ENCODE measurements at regions not wholly inside any gene's neighbourhood (a gene's known extent, or its start where the extent isn't known, plus 50 kb on each side); places are given as distances from the start of the nearest gene placed in this dataset.

- no peak for DNase-seq (ENCODE audit: low spot score)
Observed at GRCh38 chr16:86165479-86165878, 266.5 kb downstream of the IRF8 start.

GRCh38 chr16:86166414-86166813 lies 267.5 kb downstream of the IRF8 start:
- no peak for DNase-seq (ENCODE audit: low spot score)
- H3K36me3 ChIP-seq (ENCODE audit: low read depth) = no peaks in the 10 kb centered on the region
- TF ChIP-seq CTCF (IDR thresholded peaks at IDR 0.05; ENCODE audit: poor library complexity, severe bottlenecking) = no peak
- no peak overlapping the region for H3K4me3 ChIP-seq (ENCODE audit: severe bottlenecking)
- no peak overlapping the region for H3K27ac ChIP-seq (ENCODE audit: poor library complexity, severe bottlenecking)
- no peaks in the 10 kb centered on the region for H3K9me3 ChIP-seq (ENCODE audit: severe bottlenecking)
- ATAC-seq (ENCODE audit: low read depth) = no peak
- peaks cover 9% of the 10 kb centered on the region for H3K27me3 ChIP-seq (ENCODE audit: insufficient read depth, poor library complexity, severe bottlenecking)
- no peaks in the 10 kb centered on the region for H3K4me1 ChIP-seq (ENCODE audit: insufficient read depth, poor library complexity, severe bottlenecking)

More at GRCh38 chr16:86165479-86165878, 266.5 kb downstream of the IRF8 start:
- Histone ChIP-seq H3K9me3 (ENCODE audit: severe bottlenecking) (no peaks in the 10 kb centered on the region), H3K4me3 (ENCODE audit: severe bottlenecking) (no peak overlapping the region), H3K36me3 (ENCODE audit: low read depth) (no peaks in the 10 kb centered on the region), H3K27ac (ENCODE audit: poor library complexity, severe bottlenecking) (no peak overlapping the region), H3K4me1 (ENCODE audit: insufficient read depth, poor library complexity, severe bottlenecking) (no peaks in the 10 kb centered on the region), H3K27me3 (ENCODE audit: insufficient read depth, poor library complexity, severe bottlenecking) (peaks cover 13% of the 10 kb centered on the region)
- no peak for TF ChIP-seq CTCF (IDR thresholded peaks at IDR 0.05; ENCODE audit: poor library complexity, severe bottlenecking)
- no peak for ATAC-seq (ENCODE audit: low read depth)

GRCh38 chr16:86167061-86167460 lies 268.1 kb downstream of the IRF8 start:
- H3K4me1 ChIP-seq (ENCODE audit: insufficient read depth, poor library complexity, severe bottlenecking) = no peaks in the 10 kb centered on the region
- TF ChIP-seq CTCF (IDR thresholded peaks at IDR 0.05; ENCODE audit: poor library complexity, severe bottlenecking) = no peak
- no peaks in the 10 kb centered on the region for H3K9me3 ChIP-seq (ENCODE audit: severe bottlenecking)
- DNase-seq (ENCODE audit: low spot score) = no peak
- H3K27me3 ChIP-seq (ENCODE audit: insufficient read depth, poor library complexity, severe bottlenecking) = peaks cover 8% of the 10 kb centered on the region
- no peak for ATAC-seq (ENCODE audit: low read depth)
- H3K36me3 ChIP-seq (ENCODE audit: low read depth) = no peaks in the 10 kb centered on the region
- no peak overlapping the region for H3K4me3 ChIP-seq (ENCODE audit: severe bottlenecking)
- H3K27ac ChIP-seq (ENCODE audit: poor library complexity, severe bottlenecking) = no peak overlapping the region

- H3K9me3 ChIP-seq (ENCODE audit: severe bottlenecking) = no peaks in the 10 kb centered on the region
- no peak overlapping the region for H3K27ac ChIP-seq (ENCODE audit: poor library complexity, severe bottlenecking)
- TF ChIP-seq CTCF (IDR thresholded peaks at IDR 0.05; ENCODE audit: poor library complexity, severe bottlenecking) = no peak
- H3K27me3 ChIP-seq (ENCODE audit: insufficient read depth, poor library complexity, severe bottlenecking) = peaks cover 24% of the 10 kb centered on the region
- H3K36me3 ChIP-seq (ENCODE audit: low read depth) = no peaks in the 10 kb centered on the region
- no peaks in the 10 kb centered on the region for H3K4me1 ChIP-seq (ENCODE audit: insufficient read depth, poor library complexity, severe bottlenecking)
- DNase-seq (ENCODE audit: low spot score) = no peak
- no peak overlapping the region for H3K4me3 ChIP-seq (ENCODE audit: severe bottlenecking)
- no peak for ATAC-seq (ENCODE audit: low read depth)
Observed at GRCh38 chr16:86170720-86171119, 271.8 kb downstream of the IRF8 start.

GRCh38 chr16:86171329-86171728 lies 272.4 kb downstream of the IRF8 start:
- no peak overlapping the region for H3K4me3 ChIP-seq (ENCODE audit: severe bottlenecking)
- no peaks in the 10 kb centered on the region for H3K9me3 ChIP-seq (ENCODE audit: severe bottlenecking)
- peaks cover 24% of the 10 kb centered on the region for H3K27me3 ChIP-seq (ENCODE audit: insufficient read depth, poor library complexity, severe bottlenecking)
- DNase-seq (ENCODE audit: low spot score) (no peak), ATAC-seq (ENCODE audit: low read depth) (no peak)
- TF ChIP-seq CTCF (IDR thresholded peaks at IDR 0.05; ENCODE audit: poor library complexity, severe bottlenecking) = no peak
- no peaks in the 10 kb centered on the region for H3K4me1 ChIP-seq (ENCODE audit: insufficient read depth, poor library complexity, severe bottlenecking)
- no peaks in the 10 kb centered on the region for H3K36me3 ChIP-seq (ENCODE audit: low read depth)
- H3K27ac ChIP-seq (ENCODE audit: poor library complexity, severe bottlenecking) = no peak overlapping the region
